ENCODE measurements at regions not wholly inside any gene's neighbourhood (a gene's known extent, or its start where the extent isn't known, plus 50 kb on each side); places are given as distances from the start of the nearest gene placed in this dataset.

DNA sequence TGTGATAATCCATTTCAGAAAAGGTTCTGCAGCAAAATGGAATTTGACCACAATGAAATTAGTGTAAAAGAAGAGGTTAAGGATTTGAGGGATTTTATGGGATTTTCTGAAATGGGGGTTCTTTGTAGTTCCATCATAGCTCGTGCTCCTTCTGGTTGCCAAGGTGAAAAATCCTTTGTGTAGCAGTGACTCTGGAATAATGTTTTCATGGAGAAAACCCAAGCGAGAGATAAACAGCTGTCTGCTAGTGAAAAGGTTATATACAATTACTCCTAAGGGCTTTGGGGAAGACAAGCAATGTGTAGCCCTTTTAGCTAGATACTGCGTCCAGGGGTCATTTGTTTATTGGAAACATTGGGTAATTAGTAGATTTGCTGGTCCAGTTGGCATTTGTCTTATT, 453.2 kb upstream of the DEPDC1 start:
- TF ChIP-seq, protein P1, sequence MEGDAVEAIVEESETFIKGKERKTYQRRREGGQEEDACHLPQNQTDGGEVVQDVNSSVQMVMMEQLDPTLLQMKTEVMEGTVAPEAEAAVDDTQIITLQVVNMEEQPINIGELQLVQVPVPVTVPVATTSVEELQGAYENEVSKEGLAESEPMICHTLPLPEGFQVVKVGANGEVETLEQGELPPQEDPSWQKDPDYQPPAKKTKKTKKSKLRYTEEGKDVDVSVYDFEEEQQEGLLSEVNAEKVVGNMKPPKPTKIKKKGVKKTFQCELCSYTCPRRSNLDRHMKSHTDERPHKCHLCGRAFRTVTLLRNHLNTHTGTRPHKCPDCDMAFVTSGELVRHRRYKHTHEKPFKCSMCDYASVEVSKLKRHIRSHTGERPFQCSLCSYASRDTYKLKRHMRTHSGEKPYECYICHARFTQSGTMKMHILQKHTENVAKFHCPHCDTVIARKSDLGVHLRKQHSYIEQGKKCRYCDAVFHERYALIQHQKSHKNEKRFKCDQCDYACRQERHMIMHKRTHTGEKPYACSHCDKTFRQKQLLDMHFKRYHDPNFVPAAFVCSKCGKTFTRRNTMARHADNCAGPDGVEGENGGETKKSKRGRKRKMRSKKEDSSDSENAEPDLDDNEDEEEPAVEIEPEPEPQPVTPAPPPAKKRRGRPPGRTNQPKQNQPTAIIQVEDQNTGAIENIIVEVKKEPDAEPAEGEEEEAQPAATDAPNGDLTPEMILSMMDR (IDR thresholded peaks at IDR 0.05): no peak
- TF ChIP-seq POLR2A (IDR thresholded peaks at IDR 0.05): no peak
